ENCODE measurements at regions not wholly inside any gene's neighbourhood (a gene's known extent, or its start where the extent isn't known, plus 50 kb on each side); places are given as distances from the start of the nearest gene placed in this dataset.

DNA sequence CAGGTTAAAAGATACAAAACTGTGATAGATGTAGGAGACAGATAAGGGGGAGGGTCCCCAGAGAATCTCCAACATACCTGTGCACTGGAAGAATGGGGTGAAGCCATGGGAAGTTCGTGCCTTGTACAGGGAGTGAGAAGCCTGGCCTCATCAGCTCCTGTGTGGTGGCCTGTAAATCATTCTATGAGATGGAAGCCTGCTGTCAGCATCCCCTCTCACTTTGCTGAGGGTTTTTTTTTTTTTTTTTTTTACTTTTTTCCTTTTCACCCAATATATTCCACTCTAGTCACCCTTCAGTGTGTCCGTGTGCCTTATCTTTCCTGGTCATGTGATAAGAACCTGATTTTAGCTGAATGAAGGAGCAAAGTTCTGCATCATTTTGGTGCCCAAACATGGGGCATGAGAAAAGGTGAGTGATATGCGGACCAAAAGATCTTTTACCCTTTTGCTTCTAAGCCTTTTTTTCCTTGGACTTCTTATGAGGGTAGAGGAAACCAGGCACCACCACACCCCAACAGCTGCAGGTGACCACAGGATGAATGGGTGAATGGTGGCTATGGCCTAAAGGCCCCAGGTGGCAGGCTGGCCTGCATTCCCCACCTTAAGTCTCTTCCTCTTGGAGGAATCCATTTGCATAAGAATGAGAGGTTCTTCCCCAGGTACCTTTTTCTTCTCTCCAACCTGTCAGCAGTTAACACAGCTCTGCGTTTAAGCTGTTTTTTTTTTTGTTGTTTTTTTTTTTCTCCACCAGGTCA lies 1345.0 kb downstream of the NSUN3 start:
- TF ChIP-seq, protein P1, sequence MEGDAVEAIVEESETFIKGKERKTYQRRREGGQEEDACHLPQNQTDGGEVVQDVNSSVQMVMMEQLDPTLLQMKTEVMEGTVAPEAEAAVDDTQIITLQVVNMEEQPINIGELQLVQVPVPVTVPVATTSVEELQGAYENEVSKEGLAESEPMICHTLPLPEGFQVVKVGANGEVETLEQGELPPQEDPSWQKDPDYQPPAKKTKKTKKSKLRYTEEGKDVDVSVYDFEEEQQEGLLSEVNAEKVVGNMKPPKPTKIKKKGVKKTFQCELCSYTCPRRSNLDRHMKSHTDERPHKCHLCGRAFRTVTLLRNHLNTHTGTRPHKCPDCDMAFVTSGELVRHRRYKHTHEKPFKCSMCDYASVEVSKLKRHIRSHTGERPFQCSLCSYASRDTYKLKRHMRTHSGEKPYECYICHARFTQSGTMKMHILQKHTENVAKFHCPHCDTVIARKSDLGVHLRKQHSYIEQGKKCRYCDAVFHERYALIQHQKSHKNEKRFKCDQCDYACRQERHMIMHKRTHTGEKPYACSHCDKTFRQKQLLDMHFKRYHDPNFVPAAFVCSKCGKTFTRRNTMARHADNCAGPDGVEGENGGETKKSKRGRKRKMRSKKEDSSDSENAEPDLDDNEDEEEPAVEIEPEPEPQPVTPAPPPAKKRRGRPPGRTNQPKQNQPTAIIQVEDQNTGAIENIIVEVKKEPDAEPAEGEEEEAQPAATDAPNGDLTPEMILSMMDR (IDR thresholded peaks at IDR 0.05; ENCODE audit: low read depth, low read length, missing control alignments): no peak
- no peak for DNase-seq (ENCODE audit: low read depth)
- no peak overlapping the region for H3K4me3 ChIP-seq (ENCODE audit: low read depth, low read length)

DNA sequence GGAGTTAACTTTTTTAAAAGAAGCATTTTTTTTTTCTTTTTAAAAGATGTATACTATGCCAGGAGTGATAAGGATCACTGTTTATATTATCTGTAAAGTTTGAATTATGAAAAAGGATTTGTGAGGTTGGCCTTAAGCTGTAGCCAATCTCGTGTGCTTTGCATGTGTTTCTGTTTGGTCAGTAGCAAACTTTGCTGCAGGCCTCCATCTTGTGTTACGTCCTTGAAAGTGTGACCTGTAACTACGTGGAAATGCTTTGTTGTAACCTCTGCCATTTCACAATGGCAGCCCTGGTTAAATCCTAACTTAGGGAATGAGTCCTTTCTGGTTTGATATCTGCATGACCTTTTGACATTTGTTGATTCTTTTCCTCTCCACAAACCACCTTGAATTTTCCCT lies 1345.6 kb downstream of the NSUN3 start:
- no peak overlapping the region for H3K4me3 ChIP-seq (ENCODE audit: low read depth, low read length)
- DNase-seq (ENCODE audit: low read depth): no peak
- TF ChIP-seq, protein P1 (IDR thresholded peaks at IDR 0.05; ENCODE audit: low read depth, low read length, missing control alignments): no peak

DNA sequence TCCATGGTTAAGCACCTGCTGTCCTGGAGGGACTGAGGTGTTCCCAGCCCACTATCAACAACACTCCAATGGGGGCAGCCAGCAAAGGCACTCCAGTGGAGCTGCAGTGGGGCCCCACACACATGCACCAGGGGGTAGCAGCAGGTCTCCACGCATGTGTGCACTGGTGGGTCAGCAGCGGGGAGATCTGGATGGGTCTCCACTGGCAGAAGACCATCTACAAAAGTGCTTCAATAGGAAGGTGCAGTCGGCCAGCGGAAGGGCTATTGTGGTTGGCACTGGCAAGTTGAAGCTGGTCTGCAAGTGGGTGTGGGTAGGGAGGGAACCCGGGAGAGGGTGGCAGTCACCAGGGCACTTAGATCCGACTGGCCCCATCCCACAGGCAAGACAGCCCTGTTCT lies 1355.4 kb downstream of the NSUN3 start:
- H3K4me3 ChIP-seq (ENCODE audit: low read depth, low read length): no peak overlapping the region
- DNase-seq (ENCODE audit: low read depth): no peak
- TF ChIP-seq, protein P1 (IDR thresholded peaks at IDR 0.05; ENCODE audit: low read depth, low read length, missing control alignments): no peak

DNA sequence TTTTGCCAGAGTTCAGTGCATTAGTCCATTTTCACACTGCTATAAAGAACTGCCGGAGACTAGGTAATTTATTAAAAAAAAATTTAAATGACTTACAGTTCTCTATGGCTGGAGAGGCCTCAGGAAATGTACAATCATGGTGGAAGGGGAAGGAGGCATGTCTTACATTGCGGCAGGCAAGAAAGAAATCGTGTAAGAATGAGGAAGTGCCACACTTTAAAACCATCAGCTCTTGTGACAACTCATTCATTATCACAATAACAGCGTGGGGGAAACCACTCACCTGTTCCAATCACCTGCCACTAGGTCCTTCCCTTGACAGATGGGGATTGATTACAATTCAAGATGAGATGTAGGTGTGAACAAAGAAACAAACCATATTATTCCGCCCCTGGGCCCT lies 1361.4 kb downstream of the NSUN3 start:
- TF ChIP-seq, protein P1 (IDR thresholded peaks at IDR 0.05; ENCODE audit: low read depth, low read length, missing control alignments): no peak
- no peak for DNase-seq (ENCODE audit: low read depth)
- no peak overlapping the region for H3K4me3 ChIP-seq (ENCODE audit: low read depth, low read length)

DNA sequence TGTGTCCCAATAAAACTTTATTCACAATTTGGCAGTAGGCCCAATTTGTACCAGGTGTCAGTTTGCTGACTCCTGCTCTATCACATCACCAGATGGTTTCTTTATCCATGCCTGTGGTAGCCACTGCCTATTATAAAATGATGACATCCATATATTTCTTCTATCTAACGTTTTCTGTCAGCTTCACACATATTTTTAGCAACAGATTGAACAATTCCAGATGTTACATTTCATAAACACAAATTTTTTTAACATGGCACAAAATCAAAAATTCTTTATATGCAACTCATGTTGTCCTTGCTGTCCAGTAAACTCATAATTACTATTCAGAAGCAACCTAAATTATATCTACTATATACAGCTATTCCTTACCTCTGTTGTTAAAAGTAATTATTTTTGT lies 1371.6 kb downstream of the NSUN3 start:
- TF ChIP-seq, protein P1 (IDR thresholded peaks at IDR 0.05; ENCODE audit: low read depth, low read length, missing control alignments): no peak
- H3K4me3 ChIP-seq (ENCODE audit: low read depth, low read length): no peak overlapping the region
- no peak for DNase-seq (ENCODE audit: low read depth)

DNA sequence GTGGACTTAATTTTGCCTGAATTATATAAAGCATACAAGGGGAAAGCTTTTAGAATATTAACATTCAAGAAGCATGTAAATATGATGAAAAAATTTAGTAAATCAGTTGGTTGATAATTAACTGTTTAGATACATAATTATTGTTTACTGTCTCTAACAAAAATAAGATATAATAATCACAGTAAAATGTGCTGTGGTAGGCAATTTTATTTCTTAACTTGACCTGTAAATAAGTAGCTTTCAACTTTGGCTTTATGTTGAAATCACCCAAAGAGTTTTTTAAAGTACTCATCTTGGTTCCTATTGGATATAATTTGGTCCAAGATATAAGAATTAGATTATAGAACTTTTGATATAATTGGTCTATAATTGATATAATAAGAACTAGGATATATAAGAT lies 1374.5 kb downstream of the NSUN3 start:
- DNase-seq (ENCODE audit: low read depth): no peak
- TF ChIP-seq, protein P1 (IDR thresholded peaks at IDR 0.05; ENCODE audit: low read depth, low read length, missing control alignments): no peak
- H3K4me3 ChIP-seq (ENCODE audit: low read depth, low read length): no peak overlapping the region

DNA sequence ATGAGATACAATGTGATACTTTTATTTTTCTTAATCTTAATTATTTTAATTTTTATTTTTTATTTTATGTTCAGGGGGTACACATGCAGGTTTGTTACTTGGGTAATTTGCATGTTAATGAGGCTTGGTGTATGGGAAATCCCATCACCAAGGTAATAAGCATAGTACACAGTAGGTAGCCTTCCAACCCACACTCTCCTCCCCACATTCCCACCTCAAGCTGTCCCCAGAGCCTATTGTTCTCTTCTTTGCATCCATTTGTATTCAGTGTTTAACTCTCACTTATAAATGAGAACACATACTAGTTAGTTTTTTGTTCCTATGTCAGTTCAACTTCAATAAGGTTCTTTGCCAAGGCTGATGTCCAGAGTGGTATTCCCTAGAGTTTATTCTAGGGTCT lies 1375.4 kb downstream of the NSUN3 start:
- no peak overlapping the region for H3K4me3 ChIP-seq (ENCODE audit: low read depth, low read length)
- no peak for DNase-seq (ENCODE audit: low read depth)

More for the DNA sequence above, 1375.4 kb downstream of the NSUN3 start:
- TF ChIP-seq, protein P1 (IDR thresholded peaks at IDR 0.05; ENCODE audit: low read depth, low read length, missing control alignments): no peak
